ENCODE measurements at regions not wholly inside any gene's neighbourhood (a gene's known extent, or its start where the extent isn't known, plus 50 kb on each side); places are given as distances from the start of the nearest gene placed in this dataset.

DNA sequence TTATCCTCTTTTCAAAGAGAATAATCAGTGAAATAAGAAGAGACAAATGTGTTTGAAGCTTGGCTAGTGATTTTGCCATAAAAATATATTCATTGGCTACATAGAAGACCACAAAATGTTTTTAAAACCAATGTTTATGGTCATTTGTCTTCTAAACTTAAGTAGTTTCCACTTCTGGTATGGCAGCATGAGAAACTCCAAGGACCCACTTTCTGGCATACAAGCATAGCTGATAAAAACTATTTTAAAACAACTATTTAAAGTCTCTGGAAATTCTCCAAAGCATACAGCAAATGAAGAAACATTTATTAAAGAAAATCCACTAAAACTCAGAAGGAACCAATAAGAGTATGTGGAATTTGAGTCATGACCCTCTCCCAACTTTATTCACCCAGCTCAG lies 89.2 kb upstream of the TOMM7 start:
- DNase-seq (ENCODE audit: low read depth) = no peak

DNA sequence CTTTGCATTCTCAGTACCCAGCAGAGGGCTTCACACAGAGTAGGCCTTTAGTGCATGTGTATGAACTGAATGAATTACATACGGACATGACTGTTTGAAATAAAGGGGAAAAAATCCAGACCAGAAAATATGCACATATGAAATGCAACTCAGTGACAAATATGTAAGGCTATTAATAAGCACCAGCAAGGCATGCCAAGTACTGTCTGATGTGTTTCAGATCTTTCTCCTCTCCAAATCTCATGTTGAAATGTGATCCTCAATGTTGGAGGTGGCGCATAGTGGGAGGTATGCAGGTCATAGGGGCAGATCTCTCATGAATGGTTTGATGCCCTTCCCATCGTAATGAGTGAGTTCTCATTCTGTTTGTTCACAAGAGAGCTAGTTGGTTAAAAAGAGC lies 87.3 kb upstream of the TOMM7 start:
- DNase-seq (ENCODE audit: low read depth) = no peak

DNA sequence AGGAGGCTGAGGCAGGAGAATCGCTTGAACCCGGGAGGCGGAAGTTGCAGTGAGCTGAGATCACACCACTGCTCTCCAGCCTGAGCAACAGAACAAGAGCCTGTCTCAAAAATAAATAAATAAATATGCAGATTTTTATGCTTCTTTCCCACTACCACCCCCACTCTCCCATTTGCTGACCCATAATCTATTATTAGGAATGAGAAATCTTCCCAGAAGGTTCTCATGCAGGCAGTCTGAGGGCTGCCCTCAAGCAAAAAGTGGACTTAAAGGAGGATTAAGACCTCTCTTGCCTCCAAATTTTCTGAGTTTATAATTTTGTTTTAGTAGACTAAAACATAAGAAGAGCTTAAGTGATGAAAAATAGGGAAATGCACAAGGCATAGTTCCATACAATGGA lies 85.2 kb upstream of the TOMM7 start:
- DNase-seq (ENCODE audit: low read depth) = no peak

DNA sequence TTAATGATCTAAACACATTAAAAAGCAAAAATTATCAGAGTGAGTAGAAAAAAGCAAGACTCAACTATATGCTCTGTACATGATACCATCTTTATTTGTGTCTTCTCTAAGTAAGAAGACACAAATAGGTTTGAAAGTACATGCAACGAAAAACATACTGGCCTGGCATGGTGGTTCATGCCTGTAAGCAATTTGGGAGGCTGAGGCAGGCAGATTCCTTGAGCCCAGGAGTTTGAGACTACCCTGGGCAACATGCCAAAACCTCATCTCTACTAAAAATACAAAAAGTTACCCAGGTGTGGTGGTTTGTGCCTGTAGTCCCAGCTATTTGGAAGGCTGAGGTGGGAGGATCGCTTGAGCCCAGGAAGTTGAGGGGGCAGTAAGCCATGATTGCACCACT lies 78.1 kb upstream of the TOMM7 start:
- DNase-seq (ENCODE audit: low read depth) = no peak

DNA sequence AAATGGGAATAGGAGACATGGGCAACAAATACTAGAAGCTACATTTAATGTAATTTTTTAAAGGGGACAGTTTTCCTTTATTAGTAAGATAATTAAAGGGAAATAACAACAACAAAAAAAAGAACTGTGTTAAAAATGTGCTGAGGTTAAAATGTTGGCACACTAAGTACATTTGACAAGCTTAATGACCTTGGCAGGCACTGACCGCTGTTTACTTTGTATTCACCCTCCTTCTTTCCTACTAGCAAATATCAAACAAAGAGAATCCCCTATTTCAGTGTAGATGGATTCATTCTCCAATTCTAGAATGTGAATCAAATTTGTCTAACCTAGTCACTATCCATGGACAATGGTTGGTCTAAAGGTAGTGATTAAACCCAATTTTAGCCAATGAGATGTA lies 77.5 kb upstream of the TOMM7 start:
- no peak for DNase-seq (ENCODE audit: low read depth)

DNA sequence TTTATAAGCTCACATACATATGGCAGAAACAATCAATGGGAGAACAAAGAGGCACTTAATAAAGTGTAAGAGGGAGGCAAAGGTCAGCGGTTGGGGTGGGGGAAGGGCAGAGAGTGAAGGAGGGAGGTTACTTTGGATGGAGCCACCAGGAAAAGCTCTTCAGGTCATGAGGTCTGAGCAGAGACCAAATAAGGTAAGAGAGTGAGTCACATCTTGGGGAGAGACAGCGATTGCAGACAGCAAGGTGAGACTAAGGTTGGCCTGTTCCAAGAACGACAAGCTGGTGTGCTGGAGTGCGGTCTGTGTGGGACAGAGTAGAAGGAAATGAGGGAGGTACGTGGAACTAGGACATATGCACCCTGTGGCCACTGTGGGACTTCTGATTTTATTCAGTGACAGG lies 74.3 kb upstream of the TOMM7 start:
- no peak for DNase-seq (ENCODE audit: low read depth)

DNA sequence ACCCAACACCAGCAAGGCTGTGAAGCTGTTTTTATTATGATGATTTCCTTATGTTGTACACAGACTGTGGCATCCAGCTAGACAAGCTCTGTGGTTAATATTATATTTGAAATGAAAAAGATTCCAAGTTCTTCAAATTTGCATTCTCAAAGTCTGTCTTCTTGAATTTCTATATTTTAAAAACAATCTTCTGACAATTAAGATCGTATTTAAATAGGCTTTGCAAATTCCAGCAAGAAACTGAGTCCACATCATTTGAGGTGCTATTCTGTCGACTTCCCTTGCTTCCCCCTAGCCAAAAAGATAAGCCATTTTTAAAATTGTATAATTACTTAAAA lies 73.1 kb upstream of the TOMM7 start:
- DNase-seq (ENCODE audit: low read depth) = no peak

DNA sequence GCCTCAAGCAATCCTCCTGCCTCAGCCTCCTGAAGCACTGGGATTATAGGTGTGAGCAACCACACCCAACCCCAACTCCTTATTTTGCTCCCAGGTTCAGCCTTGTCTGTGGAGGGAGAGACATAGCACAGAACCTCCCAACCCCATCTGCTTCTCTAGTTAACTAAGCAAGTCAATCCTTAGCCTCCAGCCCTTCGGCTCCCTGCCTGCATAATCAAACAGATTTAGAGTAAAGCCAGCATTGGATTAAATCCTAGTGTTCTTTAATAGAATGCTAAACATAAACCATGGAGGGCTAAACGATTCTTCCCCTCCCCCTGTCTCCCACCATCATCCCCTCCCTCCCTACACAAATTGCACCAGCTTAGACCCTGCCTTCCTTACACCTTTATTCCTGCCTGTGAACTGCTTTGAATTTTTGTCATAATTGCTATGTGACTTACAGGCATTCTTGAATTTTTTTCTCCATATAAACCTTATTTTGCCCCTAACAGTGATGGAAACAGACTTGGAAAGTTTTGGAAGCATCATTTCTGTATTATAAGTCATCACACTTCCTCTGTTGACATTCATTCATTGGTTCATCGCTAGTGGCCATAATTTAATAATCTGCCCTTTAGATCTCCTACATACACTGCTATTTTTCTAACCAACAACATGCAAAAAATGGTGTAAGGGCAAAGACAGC lies 72.6 kb upstream of the TOMM7 start:
- no peak for DNase-seq (ENCODE audit: low read depth)

DNA sequence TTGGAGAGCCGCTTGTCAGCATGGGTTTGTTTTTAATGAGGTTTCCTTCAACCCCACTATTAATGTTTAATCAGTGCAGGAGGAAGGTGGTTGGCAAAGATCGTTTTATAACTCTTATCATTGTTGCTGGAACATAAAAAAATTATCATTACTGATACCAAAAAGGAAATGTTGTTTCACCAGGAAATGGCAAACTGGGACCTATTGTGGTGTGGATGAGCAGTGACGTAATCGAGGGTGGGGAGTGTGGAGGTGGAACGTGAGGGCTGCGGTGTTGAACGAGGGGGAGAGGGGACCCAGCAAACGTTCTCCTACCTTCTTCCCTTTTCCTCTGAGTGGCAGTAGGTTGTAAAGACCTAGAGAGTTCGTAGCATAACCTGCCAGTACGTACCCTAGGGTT lies 71.9 kb upstream of the TOMM7 start:
- no peak for DNase-seq (ENCODE audit: low read depth)

DNA sequence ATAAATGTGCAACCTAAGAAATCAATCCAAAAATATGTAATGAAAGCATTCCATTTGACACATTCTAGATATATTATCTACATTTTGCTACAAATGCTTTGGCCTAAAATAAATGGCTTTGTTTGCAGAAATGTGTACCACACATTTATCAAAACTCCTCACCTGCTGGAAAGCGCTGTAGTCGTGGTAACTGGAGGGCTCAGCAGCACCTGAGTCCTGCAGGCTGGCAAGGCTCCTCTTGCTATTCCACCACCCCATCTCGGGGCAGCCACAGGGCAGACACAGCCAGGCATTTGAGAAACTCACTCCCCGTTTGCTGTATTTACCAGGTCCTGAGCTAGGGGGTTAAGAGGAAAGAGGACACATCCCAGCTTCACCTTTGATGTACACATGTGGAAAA lies 68.1 kb upstream of the TOMM7 start:
- DNase-seq (ENCODE audit: low read depth) = no peak

DNA sequence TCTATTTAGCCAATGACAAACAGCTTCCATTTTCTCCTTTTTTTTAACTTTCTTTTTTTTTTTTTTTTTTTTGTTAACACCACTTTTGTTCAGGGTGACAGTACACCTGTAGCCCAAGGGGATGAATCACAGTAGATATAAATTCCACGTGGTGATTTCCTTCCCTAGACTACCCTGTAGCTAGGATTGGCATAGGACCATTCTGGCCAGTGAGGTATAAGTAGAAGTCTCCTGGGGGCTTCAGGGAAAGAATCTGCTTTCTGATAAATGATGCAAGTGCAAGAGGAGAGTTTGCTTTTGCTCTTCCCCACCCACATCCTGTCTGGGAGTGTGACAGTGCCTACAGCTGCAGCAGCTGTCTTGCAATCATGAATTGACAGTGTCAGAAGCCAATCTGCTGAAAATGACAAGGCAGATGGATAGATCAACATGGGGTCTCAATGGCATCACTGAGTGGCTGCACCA lies 63.2 kb upstream of the TOMM7 start:
- DNase-seq (ENCODE audit: low read depth) = peak; percentile 28

DNA sequence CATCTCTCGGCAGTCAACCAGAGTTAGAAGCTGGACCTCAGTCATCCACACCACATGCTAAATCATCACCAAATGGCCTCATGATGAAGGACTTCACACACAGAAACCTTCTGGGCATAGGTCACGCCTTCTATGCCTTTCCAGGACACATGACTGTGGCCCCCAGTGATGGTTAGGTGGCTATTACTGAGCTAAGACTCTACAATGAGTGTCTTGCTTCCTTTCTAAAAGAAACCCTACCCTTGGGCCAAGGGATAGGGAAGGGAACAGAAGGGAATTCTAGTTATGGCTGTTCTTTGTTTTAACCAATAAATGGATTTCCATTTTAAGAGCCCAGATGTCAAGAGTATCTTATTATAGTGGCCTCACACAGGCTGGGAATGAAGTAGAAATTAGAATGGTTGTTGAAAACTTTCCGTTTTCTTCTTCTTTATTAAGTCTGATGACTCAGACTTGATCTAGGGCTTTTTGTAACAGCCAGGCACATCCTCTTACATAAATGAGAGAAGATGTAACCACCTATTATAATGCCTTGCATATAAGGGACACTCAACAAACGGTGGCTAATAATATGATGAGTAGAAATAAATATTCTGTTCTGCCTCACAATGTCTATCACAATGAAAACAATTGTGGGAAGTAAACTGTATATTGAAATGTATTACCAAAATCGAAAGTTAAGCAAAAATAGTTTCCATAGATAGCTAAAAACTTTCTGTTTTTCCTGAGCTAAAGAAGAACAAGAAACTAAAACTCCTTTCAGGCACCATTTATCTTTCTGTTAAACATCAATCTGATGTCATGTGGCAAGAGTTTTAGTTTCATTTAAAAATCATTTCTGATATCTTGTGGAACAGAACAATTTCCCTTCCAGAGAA lies 62.5 kb upstream of the TOMM7 start:
- peak; percentile 32 for DNase-seq (ENCODE audit: low read depth)

DNA sequence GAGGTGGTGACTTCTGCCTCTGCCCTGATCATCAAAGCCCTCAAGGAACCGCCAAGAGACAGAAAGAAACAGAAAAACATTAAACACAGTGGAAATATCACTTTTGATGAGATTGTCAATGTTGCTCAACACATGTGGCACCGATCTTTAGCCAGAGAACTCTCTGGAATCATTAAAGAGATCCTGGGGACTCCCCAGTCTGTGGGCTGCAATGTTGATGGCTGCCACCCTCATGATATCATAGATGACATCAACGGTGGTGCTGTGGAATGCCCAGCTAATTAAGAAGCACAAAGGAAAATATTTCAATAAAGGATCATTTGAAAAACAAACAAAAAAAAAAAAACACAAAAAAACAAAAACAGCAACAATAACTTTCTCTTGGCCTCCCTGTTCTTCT lies 59.5 kb upstream of the TOMM7 start:
- DNase-seq (ENCODE audit: low read depth) = no peak

DNA sequence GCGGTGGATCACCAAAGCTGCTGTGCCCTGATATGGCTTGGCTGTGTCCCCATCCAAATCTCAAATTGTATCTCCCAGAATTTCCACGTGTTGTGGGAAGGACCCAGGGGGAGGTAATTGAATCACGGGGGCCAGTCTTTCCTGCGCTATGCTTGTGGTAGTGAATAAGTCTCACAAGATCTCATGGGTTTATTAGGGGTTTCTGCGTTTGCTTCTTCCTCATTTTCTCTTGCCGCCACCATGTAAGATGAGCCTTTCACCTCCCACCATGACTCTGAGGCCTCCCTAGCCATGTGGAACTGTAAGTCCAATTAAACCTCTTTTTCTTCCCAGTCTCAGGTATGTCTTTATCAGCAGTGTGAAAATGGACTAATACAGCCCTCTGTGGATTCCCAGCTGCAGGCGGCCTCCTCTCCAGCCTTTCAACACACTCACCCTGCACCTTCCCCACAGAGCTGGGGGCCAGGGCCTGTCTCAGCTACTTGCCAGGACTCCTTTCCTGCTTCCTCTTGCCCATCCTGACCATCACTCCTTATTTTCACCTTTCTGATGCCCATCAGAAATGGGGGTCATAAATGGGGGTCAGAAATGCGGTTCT lies 57.2 kb upstream of the TOMM7 start:
- DNase-seq (ENCODE audit: low read depth) = no peak

DNA sequence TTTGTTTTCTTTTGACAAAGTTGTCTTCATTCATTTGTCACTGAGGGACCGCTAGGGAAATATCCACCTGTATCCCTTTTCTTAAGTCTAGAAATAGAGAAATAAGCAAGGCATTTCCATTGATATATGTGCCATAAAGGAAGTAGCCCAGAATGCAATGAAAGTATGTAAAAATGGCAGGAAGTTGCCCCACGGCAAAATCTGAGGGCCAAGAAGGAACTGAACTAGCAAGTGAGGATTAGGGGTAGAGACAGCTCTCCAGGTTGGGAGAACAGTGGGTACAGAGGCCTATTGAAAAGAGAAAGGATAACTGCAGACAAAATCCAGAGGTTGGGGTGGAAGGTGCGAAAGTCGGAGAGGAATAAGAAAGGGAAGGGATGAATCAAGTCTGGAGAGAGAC lies 56.6 kb upstream of the TOMM7 start:
- DNase-seq (ENCODE audit: low read depth) = no peak

DNA sequence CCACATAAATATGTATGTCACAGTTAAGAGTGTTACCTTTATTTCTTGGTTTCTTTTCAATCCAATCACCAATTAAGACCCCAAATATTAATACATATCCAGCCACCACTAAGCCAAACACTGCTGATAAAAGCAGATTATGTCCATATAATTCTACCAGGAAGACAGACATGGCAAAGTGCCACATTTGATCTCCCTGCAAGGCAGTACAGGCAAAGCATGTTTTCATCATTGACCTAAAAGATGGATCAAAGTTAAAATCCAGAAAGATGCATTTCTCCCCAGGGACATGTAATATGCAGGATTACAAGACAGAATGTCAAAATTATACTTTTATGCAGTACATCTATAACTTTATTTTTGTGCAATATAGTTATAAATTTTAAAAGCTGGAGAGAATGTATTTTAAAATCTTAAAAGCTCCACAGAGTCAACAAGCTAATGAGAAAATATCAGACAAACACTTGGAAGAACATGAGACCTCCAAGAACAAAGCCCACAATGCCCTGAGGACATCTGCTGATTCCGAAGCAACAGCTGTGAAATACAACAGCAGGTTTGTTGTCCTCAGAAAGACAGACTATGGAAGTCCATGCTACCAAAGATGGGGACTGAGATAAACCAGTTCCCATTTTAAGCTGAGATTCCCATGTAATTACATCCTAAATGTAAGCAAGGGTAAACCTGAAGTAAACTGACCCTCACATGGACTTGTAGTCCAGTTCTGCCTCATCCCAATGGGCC lies 54.5 kb upstream of the TOMM7 start:
- no peak for DNase-seq (ENCODE audit: low read depth)

DNA sequence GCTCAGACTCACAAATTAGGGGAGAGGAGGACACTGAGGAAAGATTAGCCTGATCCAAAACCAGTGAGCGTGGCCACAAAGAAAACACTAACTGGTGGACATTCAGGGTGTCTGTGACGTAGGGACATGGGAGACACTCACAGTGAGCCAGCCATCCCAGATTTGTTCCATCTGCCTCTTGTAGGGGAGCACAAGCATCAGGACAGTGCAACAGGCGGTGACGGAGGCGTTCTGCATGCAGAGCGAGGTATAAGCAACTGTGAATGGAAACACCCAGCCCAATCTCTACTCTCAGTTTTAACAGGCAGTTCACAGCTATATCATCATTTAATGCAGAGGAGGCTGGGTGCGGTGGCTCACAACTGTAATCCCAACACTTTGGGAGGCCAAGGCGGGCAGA lies 52.8 kb upstream of the TOMM7 start:
- no peak for DNase-seq (ENCODE audit: low read depth)

DNA sequence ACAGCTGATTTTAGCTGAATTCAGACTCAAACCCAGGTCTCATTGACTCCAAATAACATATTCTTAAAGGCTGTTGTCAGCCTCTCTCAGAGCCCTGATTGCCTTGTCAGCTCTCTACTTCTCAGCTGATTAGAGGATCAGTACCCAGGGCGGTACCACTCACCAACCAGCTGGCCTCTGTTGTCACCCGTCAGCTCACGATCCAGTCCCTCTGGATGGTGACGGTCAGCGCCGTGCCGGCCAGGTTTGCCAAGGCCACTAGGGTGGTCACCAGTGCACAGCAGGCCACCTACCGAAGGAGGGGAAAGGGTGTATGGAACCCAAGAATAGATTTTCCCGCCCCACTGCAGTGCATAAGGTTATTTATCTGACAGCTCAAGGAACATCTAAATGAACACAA lies 52.3 kb upstream of the TOMM7 start:
- no peak for DNase-seq (ENCODE audit: low read depth)

Data from ELR (cell line).